HL-60 (cell line): ENCODE measurements at regions not wholly inside any gene's neighbourhood (a gene's known extent, or its start where the extent isn't known, plus 50 kb on each side); places are given as distances from the start of the nearest gene placed in this dataset.

Source experiments
- DNase-seq, 2 experiments: peaks; one replicate each; pipeline ENCODE4 v3.0.0-alpha.2; 2010 to 2020; ENCODE audit warnings: low read depth in 1 of 2, low spot score in 1 of 2
- H3K27ac ChIP-seq: fragments of 250-450 bp; sonication (Bioruptor Pico); replicated peaks from 2 replicates; pipeline ENCODE4 v1.5.1; 2020; ENCODE audit warnings: mild to moderate bottlenecking, moderate library complexity
- H3K27me3 ChIP-seq: fragments of 250-450 bp; sonication (Bioruptor Pico); 2 replicates; pipeline ENCODE4 v1.5.1; 2021; ENCODE audit warnings: mild to moderate bottlenecking, moderate library complexity; ENCODE audit not compliant: insufficient read depth, poor library complexity, severe bottlenecking
- H3K4me3 ChIP-seq: replicated peaks from 2 replicates; pipeline ENCODE4 v1.5.1; 2011; ENCODE audit warnings: mild to moderate bottlenecking, control low read depth, low read length; ENCODE audit not compliant: insufficient read depth
- GABPA ChIP-seq: IDR thresholded peaks from 2 replicates; pipeline ENCODE4 v1.6.1; 2012; ENCODE audit warnings: low read depth
- POLR2AphosphoS5 ChIP-seq: IDR thresholded peaks from 2 replicates; pipeline ENCODE4 v1.6.1; 2012; ENCODE audit warnings: low read depth
- SPI1 ChIP-seq: IDR thresholded peaks from 2 replicates; pipeline ENCODE4 v1.6.1; 2012; ENCODE audit warnings: low read depth, mild to moderate bottlenecking, borderline replicate concordance
- TF ChIP-seq, protein P1 (sequence below): IDR thresholded peaks from 2 replicates; pipeline ENCODE4 v1.6.1; 2012; ENCODE audit warnings: low read depth; ENCODE audit not compliant: insufficient replicate concordance
- TF ChIP-seq, protein P2 (sequence below): IDR thresholded peaks from one replicate; pipeline ENCODE4 v1.5.1; 2011; ENCODE audit warnings: low read length, control low read depth, inconsistent platforms; ENCODE audit not compliant: insufficient read depth

DNA sequence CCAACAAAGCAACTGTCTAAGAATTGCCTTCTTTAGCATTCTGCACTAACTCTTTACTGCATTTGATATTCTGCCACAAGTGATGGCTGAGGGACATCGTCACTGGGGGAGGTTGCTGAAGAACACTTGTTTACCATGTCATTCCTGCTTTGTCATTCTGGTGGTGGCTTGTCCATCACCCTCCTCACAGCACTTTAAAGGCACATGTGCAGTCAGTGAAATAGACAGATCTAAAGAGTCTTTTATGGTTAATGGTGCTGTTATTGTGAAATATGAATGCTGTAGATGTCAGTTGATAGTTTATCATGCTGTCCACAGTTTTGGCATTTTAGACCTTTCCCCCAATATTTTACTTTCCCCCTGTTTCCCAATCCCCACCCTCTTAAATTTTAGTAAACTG is 120.9 kb upstream of the TSC22D1 start:
- Histone ChIP-seq H3K27me3 (peaks cover 2% of the 10 kb centered on the region), H3K4me3 (no peak overlapping the region), H3K27ac (no peak overlapping the region)
- TF ChIP-seq GABPA (no peak), POLR2AphosphoS5 (no peak), SPI1 (no peak)
- TF ChIP-seq, protein P1, sequence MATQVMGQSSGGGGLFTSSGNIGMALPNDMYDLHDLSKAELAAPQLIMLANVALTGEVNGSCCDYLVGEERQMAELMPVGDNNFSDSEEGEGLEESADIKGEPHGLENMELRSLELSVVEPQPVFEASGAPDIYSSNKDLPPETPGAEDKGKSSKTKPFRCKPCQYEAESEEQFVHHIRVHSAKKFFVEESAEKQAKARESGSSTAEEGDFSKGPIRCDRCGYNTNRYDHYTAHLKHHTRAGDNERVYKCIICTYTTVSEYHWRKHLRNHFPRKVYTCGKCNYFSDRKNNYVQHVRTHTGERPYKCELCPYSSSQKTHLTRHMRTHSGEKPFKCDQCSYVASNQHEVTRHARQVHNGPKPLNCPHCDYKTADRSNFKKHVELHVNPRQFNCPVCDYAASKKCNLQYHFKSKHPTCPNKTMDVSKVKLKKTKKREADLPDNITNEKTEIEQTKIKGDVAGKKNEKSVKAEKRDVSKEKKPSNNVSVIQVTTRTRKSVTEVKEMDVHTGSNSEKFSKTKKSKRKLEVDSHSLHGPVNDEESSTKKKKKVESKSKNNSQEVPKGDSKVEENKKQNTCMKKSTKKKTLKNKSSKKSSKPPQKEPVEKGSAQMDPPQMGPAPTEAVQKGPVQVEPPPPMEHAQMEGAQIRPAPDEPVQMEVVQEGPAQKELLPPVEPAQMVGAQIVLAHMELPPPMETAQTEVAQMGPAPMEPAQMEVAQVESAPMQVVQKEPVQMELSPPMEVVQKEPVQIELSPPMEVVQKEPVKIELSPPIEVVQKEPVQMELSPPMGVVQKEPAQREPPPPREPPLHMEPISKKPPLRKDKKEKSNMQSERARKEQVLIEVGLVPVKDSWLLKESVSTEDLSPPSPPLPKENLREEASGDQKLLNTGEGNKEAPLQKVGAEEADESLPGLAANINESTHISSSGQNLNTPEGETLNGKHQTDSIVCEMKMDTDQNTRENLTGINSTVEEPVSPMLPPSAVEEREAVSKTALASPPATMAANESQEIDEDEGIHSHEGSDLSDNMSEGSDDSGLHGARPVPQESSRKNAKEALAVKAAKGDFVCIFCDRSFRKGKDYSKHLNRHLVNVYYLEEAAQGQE, result no peak
- TF ChIP-seq, protein P2, sequence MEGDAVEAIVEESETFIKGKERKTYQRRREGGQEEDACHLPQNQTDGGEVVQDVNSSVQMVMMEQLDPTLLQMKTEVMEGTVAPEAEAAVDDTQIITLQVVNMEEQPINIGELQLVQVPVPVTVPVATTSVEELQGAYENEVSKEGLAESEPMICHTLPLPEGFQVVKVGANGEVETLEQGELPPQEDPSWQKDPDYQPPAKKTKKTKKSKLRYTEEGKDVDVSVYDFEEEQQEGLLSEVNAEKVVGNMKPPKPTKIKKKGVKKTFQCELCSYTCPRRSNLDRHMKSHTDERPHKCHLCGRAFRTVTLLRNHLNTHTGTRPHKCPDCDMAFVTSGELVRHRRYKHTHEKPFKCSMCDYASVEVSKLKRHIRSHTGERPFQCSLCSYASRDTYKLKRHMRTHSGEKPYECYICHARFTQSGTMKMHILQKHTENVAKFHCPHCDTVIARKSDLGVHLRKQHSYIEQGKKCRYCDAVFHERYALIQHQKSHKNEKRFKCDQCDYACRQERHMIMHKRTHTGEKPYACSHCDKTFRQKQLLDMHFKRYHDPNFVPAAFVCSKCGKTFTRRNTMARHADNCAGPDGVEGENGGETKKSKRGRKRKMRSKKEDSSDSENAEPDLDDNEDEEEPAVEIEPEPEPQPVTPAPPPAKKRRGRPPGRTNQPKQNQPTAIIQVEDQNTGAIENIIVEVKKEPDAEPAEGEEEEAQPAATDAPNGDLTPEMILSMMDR, result no peak
- no peak for DNase-seq

GRCh38 chr13:44695520-44695919 is 119.4 kb upstream of the TSC22D1 start:
- Histone ChIP-seq H3K27ac (no peak overlapping the region), H3K4me3 (no peak overlapping the region), H3K27me3 (peaks cover 2% of the 10 kb centered on the region)
- TF ChIP-seq, protein P1, result no peak
- TF ChIP-seq SPI1, result no peak
- TF ChIP-seq POLR2AphosphoS5, result no peak
- no peak for TF ChIP-seq GABPA
- TF ChIP-seq, protein P2, result no peak
- DNase-seq, result no peak

GRCh38 chr13:44694842-44695241 is 118.7 kb upstream of the TSC22D1 start:
- Histone ChIP-seq H3K27ac (no peak overlapping the region), H3K27me3 (peaks cover 2% of the 10 kb centered on the region), H3K4me3 (no peak overlapping the region)
- TF ChIP-seq SPI1 (no peak), GABPA (no peak), POLR2AphosphoS5 (no peak)
- TF ChIP-seq, protein P2, result no peak
- TF ChIP-seq, protein P1, result no peak
- DNase-seq, result no peak
